PC-3 (cell line): ENCODE measurements at regions not wholly inside any gene's neighbourhood (a gene's known extent, or its start where the extent isn't known, plus 50 kb on each side); places are given as distances from the start of the nearest gene placed in this dataset.

Experiments
- EZH2 ChIP-seq: fragments of 300-600 bp; sonication (generic); IDR thresholded peaks from one replicate; pipeline ENCODE4 v1.6.1; 2017; ENCODE audit warnings: antibody characterized with exemption, mild to moderate bottlenecking, low read length; ENCODE audit not compliant: unreplicated experiment
- EZH2phosphoT487 ChIP-seq: fragments of 300-600 bp; sonication (generic); IDR thresholded peaks from 2 replicates; pipeline ENCODE4 v1.6.1; 2018; ENCODE audit warnings: mild to moderate bottlenecking, antibody characterized with exemption, low read length, borderline replicate concordance
- TF ChIP-seq, protein P1 (sequence below): fragments of 300-600 bp; sonication (generic); conservative IDR thresholded peaks from 2 replicates; pipeline ENCODE4 v1.5.1; 2017; ENCODE audit warnings: antibody characterized with exemption, low read depth, mild to moderate bottlenecking, low read length

DNA sequence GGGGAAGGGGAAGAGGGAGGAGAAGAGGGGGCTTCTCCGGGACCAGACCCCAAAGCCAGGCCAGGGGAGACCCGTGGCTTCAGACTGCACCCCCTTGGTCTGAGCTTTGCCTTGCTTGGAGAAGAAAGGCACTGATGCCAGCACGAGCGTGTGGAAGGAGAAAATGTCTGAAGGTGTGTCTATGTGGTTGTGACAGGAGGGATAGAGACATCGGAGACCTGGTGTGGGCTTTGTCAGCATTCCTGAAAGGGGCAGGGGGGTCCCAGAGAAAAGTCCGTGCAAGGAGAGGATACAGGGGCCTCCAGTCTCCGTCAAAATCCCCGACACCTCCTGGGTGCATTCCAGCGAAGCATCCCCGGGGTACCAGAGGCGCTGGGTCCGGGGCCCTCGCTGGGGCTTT, 139.0 kb upstream of the LHX5 start:
- TF ChIP-seq, protein P1, sequence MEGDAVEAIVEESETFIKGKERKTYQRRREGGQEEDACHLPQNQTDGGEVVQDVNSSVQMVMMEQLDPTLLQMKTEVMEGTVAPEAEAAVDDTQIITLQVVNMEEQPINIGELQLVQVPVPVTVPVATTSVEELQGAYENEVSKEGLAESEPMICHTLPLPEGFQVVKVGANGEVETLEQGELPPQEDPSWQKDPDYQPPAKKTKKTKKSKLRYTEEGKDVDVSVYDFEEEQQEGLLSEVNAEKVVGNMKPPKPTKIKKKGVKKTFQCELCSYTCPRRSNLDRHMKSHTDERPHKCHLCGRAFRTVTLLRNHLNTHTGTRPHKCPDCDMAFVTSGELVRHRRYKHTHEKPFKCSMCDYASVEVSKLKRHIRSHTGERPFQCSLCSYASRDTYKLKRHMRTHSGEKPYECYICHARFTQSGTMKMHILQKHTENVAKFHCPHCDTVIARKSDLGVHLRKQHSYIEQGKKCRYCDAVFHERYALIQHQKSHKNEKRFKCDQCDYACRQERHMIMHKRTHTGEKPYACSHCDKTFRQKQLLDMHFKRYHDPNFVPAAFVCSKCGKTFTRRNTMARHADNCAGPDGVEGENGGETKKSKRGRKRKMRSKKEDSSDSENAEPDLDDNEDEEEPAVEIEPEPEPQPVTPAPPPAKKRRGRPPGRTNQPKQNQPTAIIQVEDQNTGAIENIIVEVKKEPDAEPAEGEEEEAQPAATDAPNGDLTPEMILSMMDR = no peak
- TF ChIP-seq EZH2 (no peak), EZH2phosphoT487 (no peak)
